ENCODE measurements at regions not wholly inside any gene's neighbourhood (a gene's known extent, or its start where the extent isn't known, plus 50 kb on each side); places are given as distances from the start of the nearest gene placed in this dataset.

DNA sequence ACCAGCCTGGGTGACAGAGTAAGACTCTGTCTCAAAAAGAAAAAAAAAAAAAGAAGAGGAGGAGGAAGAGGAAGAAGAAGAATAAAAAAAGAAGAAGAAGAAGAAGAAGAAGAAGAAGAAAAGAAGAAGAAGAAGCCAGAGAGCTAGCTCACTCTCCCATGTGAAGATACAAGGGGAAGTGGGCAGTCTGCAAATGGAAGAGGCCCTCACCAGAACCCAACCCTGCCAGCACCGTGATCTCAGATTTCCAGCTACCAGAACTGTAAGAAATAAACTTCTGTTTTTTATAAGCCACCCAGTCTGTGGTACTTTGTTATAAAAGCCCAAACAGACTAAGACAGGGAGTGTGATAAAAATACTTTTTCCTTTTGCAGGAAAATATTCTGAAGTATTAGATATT is 130.7 kb downstream of the ETNK1 start:
- TF ChIP-seq, protein P1, sequence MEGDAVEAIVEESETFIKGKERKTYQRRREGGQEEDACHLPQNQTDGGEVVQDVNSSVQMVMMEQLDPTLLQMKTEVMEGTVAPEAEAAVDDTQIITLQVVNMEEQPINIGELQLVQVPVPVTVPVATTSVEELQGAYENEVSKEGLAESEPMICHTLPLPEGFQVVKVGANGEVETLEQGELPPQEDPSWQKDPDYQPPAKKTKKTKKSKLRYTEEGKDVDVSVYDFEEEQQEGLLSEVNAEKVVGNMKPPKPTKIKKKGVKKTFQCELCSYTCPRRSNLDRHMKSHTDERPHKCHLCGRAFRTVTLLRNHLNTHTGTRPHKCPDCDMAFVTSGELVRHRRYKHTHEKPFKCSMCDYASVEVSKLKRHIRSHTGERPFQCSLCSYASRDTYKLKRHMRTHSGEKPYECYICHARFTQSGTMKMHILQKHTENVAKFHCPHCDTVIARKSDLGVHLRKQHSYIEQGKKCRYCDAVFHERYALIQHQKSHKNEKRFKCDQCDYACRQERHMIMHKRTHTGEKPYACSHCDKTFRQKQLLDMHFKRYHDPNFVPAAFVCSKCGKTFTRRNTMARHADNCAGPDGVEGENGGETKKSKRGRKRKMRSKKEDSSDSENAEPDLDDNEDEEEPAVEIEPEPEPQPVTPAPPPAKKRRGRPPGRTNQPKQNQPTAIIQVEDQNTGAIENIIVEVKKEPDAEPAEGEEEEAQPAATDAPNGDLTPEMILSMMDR (IDR thresholded peaks at IDR 0.05; ENCODE audit: low read depth, low read length), result no peak
- TF ChIP-seq EZH2phosphoT487 (IDR thresholded peaks at IDR 0.05; ENCODE audit: low read depth), result no peak
